Liver (tissue), 3 donors: ENCODE measurements at regions not wholly inside any gene's neighbourhood (a gene's known extent, or its start where the extent isn't known, plus 50 kb on each side); places are given as distances from the start of the nearest gene placed in this dataset.

Source experiments
- CTCF ChIP-seq: fragments of 150-350 bp; IDR thresholded peaks from 2 replicates; pipeline ENCODE4 v1.5.1; 2017; ENCODE audit warnings: improper control_type of control experiment, low read depth, low read length; ENCODE audit not compliant: missing input control
- FOXA1 ChIP-seq: IDR thresholded peaks from 2 replicates; pipeline ENCODE4 v1.6.1; 2016; ENCODE audit warnings: antibody characterized with exemption
- GABPA ChIP-seq, 2 donors: IDR thresholded peaks in 1 of 2; conservative IDR thresholded peaks in 1 of 2; 2 replicates each; pipeline ENCODE4 v1.6.1; 2016; ENCODE audit warnings: antibody characterized with exemption in 2 of 2, mild to moderate bottlenecking in 1 of 2, moderate library complexity in 1 of 2
- HNF4A ChIP-seq, 2 donors: conservative IDR thresholded peaks; 2 replicates each; pipeline ENCODE4 v1.6.1; 2016; ENCODE audit warnings: antibody characterized with exemption in 2 of 2, mild to moderate bottlenecking in 2 of 2
- MAX ChIP-seq: IDR thresholded peaks from 2 replicates; pipeline ENCODE4 v1.6.1; 2016; ENCODE audit warnings: antibody characterized with exemption
- REST ChIP-seq: IDR thresholded peaks from 2 replicates; pipeline ENCODE4 v1.6.1; 2016; ENCODE audit warnings: antibody characterized with exemption, mild to moderate bottlenecking
- RXRA ChIP-seq, 2 donors: IDR thresholded peaks; 2 replicates each; pipeline ENCODE4 v1.6.1; 2017 to 2018; ENCODE audit warnings: antibody characterized with exemption in 2 of 2, mild to moderate bottlenecking in 1 of 2
- TAF1 ChIP-seq: conservative IDR thresholded peaks from 2 replicates; pipeline ENCODE4 v1.6.1; 2016; ENCODE audit warnings: antibody characterized with exemption, mild to moderate bottlenecking
- YY1 ChIP-seq: IDR thresholded peaks from 2 replicates; pipeline ENCODE4 v1.6.1; 2016; ENCODE audit warnings: antibody characterized with exemption, mild to moderate bottlenecking
- ZBTB33 ChIP-seq: IDR thresholded peaks from 2 replicates; pipeline ENCODE4 v1.6.1; 2016; ENCODE audit warnings: antibody characterized with exemption
- donor health status: healthy.
- donor health status: healthy.

- TF ChIP-seq REST (no peak), CTCF (no peak), MAX (no peak), ZBTB33 (no peak), HNF4A (conservative IDR thresholded peaks at IDR 0.05) (no peak), TAF1 (no peak), YY1 (no peak), FOXA1 (no peak), GABPA (IDR thresholded peaks at IDR 0.05 in 1 of 2, conservative IDR thresholded peaks at IDR 0.05 in 1 of 2) (no peak), RXRA (IDR thresholded peaks at IDR 0.05) (no peak)
These were observed 231.5 kb upstream of the KLHL29 start for GRCh38 chr2:23153484-23153883.
